ENCODE measurements at regions not wholly inside any gene's neighbourhood (a gene's known extent, or its start where the extent isn't known, plus 50 kb on each side); places are given as distances from the start of the nearest gene placed in this dataset.

DNA sequence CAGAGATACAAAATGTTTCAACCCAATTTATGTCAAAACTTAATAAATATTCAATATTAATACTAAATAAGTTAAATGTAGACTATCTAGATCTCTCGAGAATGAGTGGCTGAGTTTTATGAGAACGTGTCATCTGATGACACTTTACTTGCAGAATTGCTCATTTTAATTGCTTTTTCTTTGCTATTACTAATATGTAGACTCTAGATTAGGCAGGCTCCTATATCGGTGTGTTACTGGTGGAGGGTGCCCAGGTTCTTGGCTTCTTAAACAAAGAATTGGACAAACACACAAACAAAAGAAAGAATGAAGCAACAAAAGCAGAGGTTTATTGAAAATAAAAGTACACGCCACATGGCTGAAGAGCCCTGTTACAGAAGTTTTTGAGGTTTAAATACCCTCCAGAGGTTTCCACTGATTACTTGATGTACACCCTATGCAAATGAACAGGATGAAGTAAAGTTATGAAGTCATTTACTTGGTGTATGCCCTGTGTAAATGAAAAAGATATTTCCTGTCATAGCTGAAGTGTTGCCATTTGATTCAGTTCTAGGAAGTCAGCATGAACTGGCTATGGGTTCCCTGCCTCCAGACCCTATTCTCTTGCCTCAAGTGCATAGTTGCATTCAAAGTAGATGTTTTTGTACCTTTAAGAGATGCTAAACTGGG, 122.9 kb upstream of the ITGA4 start:
- TF ChIP-seq, protein P1, sequence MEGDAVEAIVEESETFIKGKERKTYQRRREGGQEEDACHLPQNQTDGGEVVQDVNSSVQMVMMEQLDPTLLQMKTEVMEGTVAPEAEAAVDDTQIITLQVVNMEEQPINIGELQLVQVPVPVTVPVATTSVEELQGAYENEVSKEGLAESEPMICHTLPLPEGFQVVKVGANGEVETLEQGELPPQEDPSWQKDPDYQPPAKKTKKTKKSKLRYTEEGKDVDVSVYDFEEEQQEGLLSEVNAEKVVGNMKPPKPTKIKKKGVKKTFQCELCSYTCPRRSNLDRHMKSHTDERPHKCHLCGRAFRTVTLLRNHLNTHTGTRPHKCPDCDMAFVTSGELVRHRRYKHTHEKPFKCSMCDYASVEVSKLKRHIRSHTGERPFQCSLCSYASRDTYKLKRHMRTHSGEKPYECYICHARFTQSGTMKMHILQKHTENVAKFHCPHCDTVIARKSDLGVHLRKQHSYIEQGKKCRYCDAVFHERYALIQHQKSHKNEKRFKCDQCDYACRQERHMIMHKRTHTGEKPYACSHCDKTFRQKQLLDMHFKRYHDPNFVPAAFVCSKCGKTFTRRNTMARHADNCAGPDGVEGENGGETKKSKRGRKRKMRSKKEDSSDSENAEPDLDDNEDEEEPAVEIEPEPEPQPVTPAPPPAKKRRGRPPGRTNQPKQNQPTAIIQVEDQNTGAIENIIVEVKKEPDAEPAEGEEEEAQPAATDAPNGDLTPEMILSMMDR (IDR thresholded peaks at IDR 0.05): no peak
- no peak for TF ChIP-seq POLR2A (IDR thresholded peaks at IDR 0.05)

All from heart left ventricle (tissue), 13 donors.